HL-60 (cell line): ENCODE measurements at regions not wholly inside any gene's neighbourhood (a gene's known extent, or its start where the extent isn't known, plus 50 kb on each side); places are given as distances from the start of the nearest gene placed in this dataset.

Experiments used
- DNase-seq, 2 experiments: peaks; one replicate each; pipeline ENCODE4 v3.0.0-alpha.2; 2010 to 2020; ENCODE audit warnings: low read depth in 1 of 2, low spot score in 1 of 2
- H3K27ac ChIP-seq: fragments of 250-450 bp; sonication (Bioruptor Pico); replicated peaks from 2 replicates; pipeline ENCODE4 v1.5.1; 2020; ENCODE audit warnings: mild to moderate bottlenecking, moderate library complexity
- H3K27me3 ChIP-seq: fragments of 250-450 bp; sonication (Bioruptor Pico); 2 replicates; pipeline ENCODE4 v1.5.1; 2021; ENCODE audit warnings: mild to moderate bottlenecking, moderate library complexity; ENCODE audit not compliant: insufficient read depth, poor library complexity, severe bottlenecking
- H3K4me3 ChIP-seq: replicated peaks from 2 replicates; pipeline ENCODE4 v1.5.1; 2011; ENCODE audit warnings: mild to moderate bottlenecking, control low read depth, low read length; ENCODE audit not compliant: insufficient read depth
- GABPA ChIP-seq: IDR thresholded peaks from 2 replicates; pipeline ENCODE4 v1.6.1; 2012; ENCODE audit warnings: low read depth
- POLR2AphosphoS5 ChIP-seq: IDR thresholded peaks from 2 replicates; pipeline ENCODE4 v1.6.1; 2012; ENCODE audit warnings: low read depth
- REST ChIP-seq: IDR thresholded peaks from 2 replicates; pipeline ENCODE4 v1.6.1; 2012; ENCODE audit warnings: low read depth; ENCODE audit not compliant: insufficient replicate concordance
- SPI1 ChIP-seq: IDR thresholded peaks from 2 replicates; pipeline ENCODE4 v1.6.1; 2012; ENCODE audit warnings: low read depth, mild to moderate bottlenecking, borderline replicate concordance
- TF ChIP-seq, protein P1 (sequence below): IDR thresholded peaks from one replicate; pipeline ENCODE4 v1.5.1; 2011; ENCODE audit warnings: low read length, control low read depth, inconsistent platforms; ENCODE audit not compliant: insufficient read depth

- Histone ChIP-seq H3K4me3 (no peak overlapping the region), H3K27ac (no peak overlapping the region), H3K27me3 (no peaks in the 10 kb centered on the region)
- no peak for DNase-seq
- TF ChIP-seq SPI1: no peak
- TF ChIP-seq, protein P1, sequence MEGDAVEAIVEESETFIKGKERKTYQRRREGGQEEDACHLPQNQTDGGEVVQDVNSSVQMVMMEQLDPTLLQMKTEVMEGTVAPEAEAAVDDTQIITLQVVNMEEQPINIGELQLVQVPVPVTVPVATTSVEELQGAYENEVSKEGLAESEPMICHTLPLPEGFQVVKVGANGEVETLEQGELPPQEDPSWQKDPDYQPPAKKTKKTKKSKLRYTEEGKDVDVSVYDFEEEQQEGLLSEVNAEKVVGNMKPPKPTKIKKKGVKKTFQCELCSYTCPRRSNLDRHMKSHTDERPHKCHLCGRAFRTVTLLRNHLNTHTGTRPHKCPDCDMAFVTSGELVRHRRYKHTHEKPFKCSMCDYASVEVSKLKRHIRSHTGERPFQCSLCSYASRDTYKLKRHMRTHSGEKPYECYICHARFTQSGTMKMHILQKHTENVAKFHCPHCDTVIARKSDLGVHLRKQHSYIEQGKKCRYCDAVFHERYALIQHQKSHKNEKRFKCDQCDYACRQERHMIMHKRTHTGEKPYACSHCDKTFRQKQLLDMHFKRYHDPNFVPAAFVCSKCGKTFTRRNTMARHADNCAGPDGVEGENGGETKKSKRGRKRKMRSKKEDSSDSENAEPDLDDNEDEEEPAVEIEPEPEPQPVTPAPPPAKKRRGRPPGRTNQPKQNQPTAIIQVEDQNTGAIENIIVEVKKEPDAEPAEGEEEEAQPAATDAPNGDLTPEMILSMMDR: no peak
- TF ChIP-seq GABPA: no peak
- TF ChIP-seq POLR2AphosphoS5: no peak
- TF ChIP-seq REST: no peak
Observed at GRCh38 chr7:153065051-153065450, 305.5 kb downstream of the ACTR3B start.

DNA sequence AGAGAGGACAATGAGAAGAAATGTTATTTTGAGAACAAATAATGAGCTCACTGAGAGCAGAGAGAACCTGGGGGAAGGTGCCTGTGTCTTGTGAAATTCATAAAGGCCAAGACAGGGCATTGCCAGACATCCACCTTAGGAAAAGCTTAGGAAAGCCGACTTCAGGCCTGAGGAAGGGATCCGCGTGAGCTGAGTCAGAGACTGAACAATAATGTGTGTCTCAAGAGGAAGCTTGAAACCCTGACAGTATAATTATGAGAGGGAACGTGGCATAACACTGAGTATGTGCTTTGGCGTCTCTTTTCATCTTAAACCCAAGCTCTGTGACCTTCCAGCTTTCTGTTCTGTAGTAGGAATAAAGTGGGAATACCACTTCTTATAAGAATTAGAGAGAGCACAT is 307.2 kb downstream of the ACTR3B start:
- DNase-seq: no peak

DNA sequence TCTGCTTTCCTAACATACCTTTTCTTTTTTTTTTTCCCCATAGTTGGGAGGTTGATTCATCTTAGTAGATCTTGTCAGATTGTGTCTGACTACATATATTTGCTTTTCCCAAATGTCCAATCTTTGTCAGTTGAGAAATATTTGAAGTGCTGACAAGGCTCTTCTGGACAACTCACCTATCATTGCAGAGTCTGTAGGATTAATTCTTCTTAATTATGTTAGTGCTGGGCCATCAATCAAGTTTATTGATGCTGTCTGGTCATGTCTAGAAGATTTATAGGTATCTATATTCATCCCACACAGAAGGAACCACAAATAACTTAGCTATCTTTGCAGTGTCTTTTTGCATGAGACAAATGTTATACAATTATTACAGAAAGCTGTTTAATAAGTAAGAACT is 310.6 kb downstream of the ACTR3B start:
- TF ChIP-seq REST (no peak), SPI1 (no peak), GABPA (no peak), POLR2AphosphoS5 (no peak)
- TF ChIP-seq, protein P1: no peak
- Histone ChIP-seq H3K4me3 (no peak overlapping the region), H3K27ac (no peak overlapping the region), H3K27me3 (no peaks in the 10 kb centered on the region)
- no peak for DNase-seq

More for the DNA sequence above, 307.2 kb downstream of the ACTR3B start:
- TF ChIP-seq REST (no peak), SPI1 (no peak), POLR2AphosphoS5 (no peak), GABPA (no peak)
- TF ChIP-seq, protein P1: no peak
- Histone ChIP-seq H3K27ac (no peak overlapping the region), H3K4me3 (no peak overlapping the region), H3K27me3 (no peaks in the 10 kb centered on the region)
